ENCODE measurements at regions not wholly inside any gene's neighbourhood (a gene's known extent, or its start where the extent isn't known, plus 50 kb on each side); places are given as distances from the start of the nearest gene placed in this dataset.

DNA sequence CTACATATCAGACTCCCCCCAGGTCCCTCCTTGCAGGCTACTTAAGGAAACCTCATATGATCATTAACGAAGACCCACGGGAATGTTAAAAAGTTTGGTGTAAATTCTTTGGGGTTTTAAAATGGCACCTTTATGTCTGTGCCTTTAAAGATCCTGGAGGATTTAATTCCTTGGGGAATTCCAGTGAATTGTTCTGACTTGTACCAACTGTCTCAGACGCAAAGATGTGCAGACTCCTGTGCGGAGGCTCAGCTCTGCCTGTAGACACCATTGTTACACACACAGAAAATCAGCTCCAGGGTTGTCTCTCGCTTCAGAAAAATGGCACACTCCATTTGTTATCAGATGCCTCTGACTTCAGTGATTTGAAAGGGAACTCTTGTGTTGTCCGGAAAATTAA lies 414.4 kb upstream of the CFAP20DC start:
- TF ChIP-seq, protein P1, sequence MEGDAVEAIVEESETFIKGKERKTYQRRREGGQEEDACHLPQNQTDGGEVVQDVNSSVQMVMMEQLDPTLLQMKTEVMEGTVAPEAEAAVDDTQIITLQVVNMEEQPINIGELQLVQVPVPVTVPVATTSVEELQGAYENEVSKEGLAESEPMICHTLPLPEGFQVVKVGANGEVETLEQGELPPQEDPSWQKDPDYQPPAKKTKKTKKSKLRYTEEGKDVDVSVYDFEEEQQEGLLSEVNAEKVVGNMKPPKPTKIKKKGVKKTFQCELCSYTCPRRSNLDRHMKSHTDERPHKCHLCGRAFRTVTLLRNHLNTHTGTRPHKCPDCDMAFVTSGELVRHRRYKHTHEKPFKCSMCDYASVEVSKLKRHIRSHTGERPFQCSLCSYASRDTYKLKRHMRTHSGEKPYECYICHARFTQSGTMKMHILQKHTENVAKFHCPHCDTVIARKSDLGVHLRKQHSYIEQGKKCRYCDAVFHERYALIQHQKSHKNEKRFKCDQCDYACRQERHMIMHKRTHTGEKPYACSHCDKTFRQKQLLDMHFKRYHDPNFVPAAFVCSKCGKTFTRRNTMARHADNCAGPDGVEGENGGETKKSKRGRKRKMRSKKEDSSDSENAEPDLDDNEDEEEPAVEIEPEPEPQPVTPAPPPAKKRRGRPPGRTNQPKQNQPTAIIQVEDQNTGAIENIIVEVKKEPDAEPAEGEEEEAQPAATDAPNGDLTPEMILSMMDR (IDR thresholded peaks at IDR 0.05; ENCODE audit: low read length) = no peak
- no peak for TF ChIP-seq EZH2 (optimal IDR thresholded peaks at IDR 0.05; ENCODE audit: low read depth, low read length)
- TF ChIP-seq EZH2phosphoT487 (IDR thresholded peaks at IDR 0.05; ENCODE audit: low read length) = no peak

Measured in MM.1S (cell line).